NCI-H146 treated with DMSO at 0.1 percent for 48 hours (cell line): ENCODE measurements at regions not wholly inside any gene's neighbourhood (a gene's known extent, or its start where the extent isn't known, plus 50 kb on each side); places are given as distances from the start of the nearest gene placed in this dataset.

ENCODE experiments used
- DNase-seq: peaks from one replicate; lab custom pipeline; 2025; ENCODE audit not compliant: unreplicated experiment; lab: John Stamatoyannopoulos, UW

DNA sequence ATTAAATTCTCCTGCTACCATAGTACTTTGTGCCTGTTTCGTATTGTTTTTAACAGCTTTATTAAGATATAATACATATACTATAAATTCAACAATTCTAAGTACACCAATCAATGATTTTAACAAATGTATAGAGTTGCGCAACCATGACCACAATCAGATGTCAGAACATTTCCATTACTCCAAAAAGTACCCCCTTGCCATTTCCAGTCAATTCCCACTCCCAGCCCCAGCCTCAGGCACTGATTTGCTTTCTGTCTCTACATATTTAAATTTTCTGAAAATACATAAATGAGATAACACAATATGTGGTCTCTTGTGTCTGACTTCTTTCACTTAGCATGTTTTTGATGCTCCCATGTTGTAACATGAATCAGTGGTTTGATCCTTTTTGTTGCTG, 193.9 kb downstream of the FIGN start:
- no peak for DNase-seq

DNA sequence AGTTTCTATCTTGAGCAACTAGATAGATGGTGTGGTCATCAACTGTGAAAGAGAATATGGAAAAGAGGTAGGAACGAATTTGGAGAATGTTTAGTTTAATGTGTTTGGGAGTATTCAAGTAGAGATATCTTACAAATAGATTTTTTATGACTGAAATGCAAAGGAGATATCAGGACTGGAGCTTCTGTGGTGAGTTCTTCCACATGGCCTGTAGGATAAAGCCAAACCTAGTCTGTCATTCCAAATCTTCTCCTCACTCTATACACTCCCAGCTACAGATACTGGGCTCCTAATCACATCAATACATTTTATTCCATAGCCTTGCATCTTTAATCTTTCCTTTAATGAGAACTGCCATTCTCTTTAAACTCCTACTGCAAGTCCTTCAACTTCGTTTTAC, 194.3 kb downstream of the FIGN start:
- no peak for DNase-seq

- DNase-seq: no peak
Observed at GRCh38 chr2:163528640-163529217, 207.1 kb downstream of the FIGN start.

- DNase-seq: no peak
Observed at GRCh38 chr2:163527381-163527780, 208.4 kb downstream of the FIGN start.

DNA sequence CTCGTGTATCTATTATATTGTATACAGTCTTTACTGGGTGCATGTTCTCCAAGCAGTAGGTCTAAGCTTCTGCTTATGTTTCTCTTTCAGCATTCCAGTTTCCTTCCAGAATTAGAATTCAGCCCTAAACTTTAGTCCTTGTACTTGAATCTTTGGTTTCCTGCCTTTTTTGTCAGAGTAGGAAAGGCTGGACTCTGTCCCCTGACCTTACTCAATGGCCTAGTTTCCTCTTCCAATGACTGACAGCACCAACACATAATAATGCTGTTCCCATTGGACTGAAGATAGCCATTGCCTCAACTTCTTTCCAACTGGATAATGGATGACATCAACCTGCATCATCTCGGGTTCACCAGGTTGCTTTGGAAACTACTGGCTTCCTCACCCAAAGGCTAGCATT, 217.0 kb downstream of the FIGN start:
- DNase-seq: no peak

DNA sequence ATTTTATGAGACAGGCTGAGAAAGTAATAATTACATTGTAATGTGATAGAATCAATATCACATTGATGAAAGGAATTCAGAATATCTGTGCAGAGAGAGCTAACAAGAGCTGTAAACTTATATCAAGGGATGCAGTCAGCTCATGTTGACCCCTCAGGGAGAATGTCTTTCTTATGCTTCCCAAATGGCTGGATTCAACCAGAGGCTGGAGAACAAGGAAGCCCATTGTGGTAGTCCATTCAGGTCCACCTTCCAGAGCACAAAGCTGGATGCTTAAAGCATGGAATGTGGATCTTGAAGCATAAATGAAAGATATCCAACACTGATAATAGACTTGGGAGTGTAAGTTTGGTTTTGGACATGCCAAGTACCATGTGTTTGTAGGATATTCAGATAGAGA, 220.0 kb downstream of the FIGN start:
- no peak for DNase-seq

GRCh38 chr2:163505281-163505680, 230.5 kb downstream of the FIGN start:
- DNase-seq: no peak

DNA sequence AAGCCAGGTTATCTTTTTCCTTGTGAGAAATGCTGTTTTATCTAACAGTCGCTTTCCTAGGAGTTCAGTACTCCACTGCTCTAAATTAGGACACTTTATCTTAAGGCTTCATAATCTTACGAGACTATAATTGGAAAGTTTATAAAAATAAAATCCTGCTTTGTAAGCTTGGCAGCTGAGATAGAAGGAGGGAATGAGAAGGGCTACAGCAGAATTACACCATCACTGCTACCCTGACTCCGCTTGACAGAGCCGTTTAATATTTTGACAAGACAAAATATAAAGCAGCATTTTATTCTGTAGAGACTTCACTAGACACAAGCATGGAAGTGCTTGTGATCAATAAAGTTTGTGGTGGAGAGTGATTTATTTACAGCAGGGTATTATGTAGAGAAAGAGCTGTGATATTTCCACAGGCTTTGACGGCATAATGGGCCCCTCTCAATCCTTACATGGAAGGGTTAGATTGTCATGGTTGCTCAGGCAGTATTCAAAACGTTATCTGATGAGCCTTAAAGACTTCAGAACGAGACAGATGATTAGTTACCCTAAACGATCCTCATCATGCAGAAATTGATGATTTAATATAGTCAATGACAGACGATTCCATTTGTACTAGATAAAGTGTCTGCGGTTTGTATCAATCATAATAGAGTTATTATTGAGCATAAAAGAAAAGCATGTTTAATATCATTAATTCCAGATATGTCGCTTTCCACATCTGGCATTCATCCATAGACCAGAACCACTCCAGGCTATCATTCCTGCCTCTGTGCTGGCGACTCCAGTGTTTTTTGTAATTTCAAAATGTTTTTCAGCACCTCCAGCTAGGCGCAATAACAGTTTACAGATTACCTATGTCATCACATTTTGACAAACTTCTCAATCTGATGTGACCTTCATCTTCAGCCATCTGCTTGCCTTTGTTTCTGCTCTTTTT, 242.2 kb downstream of the FIGN start:
- no peak for DNase-seq

DNA sequence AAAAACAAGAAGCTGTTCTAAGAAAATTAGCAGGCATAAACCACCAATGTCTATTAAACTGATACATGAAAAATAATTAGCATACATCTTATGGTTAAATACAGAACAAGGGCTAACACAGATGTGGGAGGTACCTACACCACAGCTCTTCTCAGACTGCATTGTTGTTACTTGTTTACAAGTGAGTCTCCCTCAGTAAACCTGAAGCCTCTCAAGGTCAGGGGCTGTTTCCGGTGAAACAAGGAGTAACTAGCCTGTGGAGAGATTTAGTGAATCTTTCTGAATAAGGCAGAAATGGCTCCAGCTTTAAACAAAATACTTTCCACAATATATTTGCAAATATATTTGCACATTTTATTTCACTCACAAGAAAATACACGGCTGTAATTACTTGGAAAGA, 244.0 kb downstream of the FIGN start:
- no peak for DNase-seq

DNA sequence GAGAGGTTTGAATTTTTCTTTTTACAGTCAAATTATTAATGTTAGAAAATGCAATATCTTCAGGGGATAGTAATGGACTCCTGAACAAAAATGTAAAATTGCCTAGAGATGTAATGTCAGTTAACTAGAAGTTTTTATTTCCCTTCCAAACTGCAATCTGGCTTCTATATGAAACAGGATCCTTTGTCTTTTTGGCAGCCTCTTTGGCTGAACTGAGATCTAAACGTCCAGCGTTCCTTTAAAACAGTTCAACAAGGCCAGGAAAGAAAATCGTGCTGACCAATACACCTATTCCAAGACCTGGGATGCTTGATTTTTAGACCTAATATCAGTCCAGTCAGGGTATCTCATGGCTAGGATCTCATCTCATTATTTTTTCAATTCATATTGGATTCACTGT, 245.5 kb downstream of the FIGN start:
- no peak for DNase-seq

GRCh38 chr2:163481515-163481914, 254.3 kb downstream of the FIGN start:
- no peak for DNase-seq

DNA sequence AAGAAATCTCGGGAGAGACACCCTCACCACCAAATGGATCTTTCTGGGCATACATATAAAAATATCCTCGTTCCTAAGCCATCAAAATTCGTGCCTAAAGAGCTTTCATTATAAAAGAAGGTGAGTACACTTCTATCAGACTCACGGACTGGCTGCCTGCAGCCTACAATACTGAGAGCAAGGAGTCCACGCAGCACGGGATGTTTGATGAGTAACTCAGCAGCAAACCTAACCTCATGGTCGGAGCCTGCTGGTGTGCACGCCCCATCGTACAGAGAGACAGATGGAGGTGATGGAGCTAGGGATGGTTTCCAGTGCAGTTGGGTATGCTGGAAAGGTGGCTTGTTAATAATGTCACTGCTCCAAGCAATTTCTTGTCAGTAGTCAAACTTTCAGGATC, 256.2 kb downstream of the FIGN start:
- DNase-seq: no peak

- no peak for DNase-seq
Observed at GRCh38 chr2:163475815-163476214, 260.0 kb downstream of the FIGN start.

DNA sequence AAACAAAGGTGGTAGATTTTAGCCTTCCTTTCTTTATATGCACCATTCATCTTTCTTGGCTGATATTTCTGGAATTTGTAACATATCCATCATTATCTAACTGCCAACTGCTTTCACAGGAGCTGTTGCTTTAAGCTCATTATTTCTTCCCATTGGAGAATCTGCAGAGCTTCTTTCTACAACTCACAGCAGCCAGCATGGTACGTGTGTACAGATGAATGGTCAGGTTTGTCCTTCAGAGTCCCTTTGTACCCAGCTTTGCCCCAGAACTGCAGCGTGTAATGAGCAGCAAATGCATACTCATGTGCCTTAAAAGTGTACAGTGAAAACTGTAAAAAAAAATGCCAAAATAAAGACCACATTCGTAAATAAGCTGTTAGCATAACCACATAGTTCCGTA, 260.9 kb downstream of the FIGN start:
- no peak for DNase-seq

DNA sequence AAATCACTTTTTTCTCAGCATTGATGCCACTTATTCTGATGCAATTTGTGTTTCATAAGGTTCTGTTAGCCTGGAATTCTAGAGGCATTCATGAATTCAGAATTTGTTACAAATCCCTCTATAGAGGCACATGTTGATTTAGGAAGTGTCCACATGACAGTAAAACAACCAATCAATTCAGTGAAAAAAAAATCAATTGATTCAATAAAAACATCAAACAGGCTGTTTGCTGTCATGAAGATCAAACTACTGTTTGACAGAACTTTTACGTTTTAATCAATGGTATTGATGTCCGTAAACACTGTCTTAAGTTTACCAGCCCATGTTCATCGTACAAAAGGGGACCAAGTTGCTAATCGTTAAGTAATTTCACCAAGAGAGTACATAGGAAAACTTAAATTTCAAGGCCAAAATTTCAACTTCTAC, 261.5 kb downstream of the FIGN start:
- DNase-seq: no peak

DNA sequence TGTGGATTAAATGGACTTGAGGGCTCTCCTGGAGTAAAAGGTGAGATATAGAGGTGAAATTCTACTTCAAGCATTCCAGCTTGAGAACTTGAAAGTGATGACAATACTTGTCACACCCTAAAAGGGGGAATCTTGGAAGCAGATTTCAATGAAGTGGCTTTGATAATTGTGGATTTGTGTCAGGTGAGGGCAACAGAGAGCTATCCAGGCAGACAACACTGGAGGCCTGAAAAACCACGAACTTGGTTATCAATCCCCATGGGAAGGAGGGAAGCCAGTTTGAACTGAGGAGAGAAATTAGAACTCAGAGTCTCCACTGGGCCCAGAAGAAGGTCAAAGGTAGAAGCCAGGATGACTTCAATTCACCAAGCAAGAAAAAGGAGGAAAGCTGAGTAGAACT, 263.9 kb downstream of the FIGN start:
- no peak for DNase-seq

DNA sequence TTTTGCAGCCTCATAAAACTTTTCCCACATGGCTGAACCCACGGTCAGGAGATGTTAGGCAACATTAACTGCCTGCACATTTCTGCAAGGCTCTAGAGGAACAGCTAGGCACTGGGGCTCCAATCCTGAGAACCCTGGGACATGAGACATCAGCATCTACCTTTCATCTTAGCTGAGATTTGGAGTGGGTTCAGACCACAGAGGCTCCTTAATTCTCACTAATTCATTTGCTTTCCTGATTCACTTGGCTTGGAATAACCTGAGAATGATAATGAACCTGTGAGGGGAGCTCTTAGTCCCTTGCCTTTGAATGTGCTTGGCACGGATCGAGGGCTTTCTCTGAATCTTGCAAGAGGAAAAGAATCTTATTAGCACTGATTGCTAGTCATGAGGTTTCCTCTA, 266.2 kb downstream of the FIGN start:
- no peak for DNase-seq

GRCh38 chr2:163467251-163467630, 268.6 kb downstream of the FIGN start:
- no peak for DNase-seq

- DNase-seq: no peak
Observed at GRCh38 chr2:163466331-163467250, 269.2 kb downstream of the FIGN start.

DNA sequence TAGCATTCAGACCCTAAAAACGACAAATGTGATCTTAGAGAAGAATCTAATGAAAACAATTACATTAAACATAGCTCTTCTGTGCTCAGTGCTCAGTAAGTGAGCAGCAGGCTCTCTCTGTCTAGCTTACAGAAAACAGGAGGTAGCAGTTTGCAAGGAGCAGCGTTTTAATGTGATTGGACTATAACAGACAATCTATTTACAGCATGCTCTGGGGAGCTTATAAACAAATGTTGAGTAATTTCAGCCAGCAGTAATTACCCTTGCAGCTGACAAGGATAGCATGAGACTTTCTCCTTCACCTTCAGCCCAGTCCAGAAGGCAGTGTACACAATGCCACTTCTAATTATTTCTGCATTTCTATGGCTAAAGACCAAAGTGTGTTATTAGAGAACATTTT, 270.4 kb downstream of the FIGN start:
- DNase-seq: no peak

- DNase-seq: no peak
Observed at GRCh38 chr2:163463411-163463810, 272.4 kb downstream of the FIGN start.

GRCh38 chr2:163462993-163463392, 272.8 kb downstream of the FIGN start:
- DNase-seq: no peak
